Body of pancreas (tissue), 4 donors: ENCODE measurements at regions not wholly inside any gene's neighbourhood (a gene's known extent, or its start where the extent isn't known, plus 50 kb on each side); places are given as distances from the start of the nearest gene placed in this dataset.

Experiments used
- ATAC-seq: fragments of 150-250 bp; one replicate; pipeline ENCODE4 v1.9.1; 2016
- DNase-seq, 4 donors: peaks; one replicate each; pipeline ENCODE4 v3.0.0-alpha.2; 2019
- H3K27ac ChIP-seq, 4 donors: fragments of 200-600 bp; sonication (generic); 1 replicate in 3 of 4; 2 replicates in 1 of 4; pipeline versions ENCODE4 v1.5.1 to v1.6.1; 2016 to 2019; ENCODE audit warnings: mild to moderate bottlenecking in 1 of 4, mixed read lengths in 1 of 4, moderate library complexity in 1 of 4
- H3K27me3 ChIP-seq, 2 donors: fragments of 200-600 bp; sonication (generic); one replicate each; pipeline ENCODE4 v1.6.0; 2016; ENCODE audit warnings: mild to moderate bottlenecking in 1 of 2
- H3K36me3 ChIP-seq, 2 donors: fragments of 200-600 bp; sonication (generic); replicated peaks in 1 of 2; 2 replicates each; pipeline ENCODE4 v1.5.1; 2016; ENCODE audit warnings: low read depth in 2 of 2; ENCODE audit not compliant: insufficient read depth in 1 of 2
- H3K4me1 ChIP-seq: fragments of 200-600 bp; sonication (generic); one replicate; pipeline ENCODE4 v1.6.0; 2016
- H3K4me3 ChIP-seq, 2 donors: fragments of 200-600 bp; sonication (generic); 1 replicate in 1 of 2; 2 replicates in 1 of 2; pipeline ENCODE4 v1.5.1; 2016 to 2019
- H3K9me3 ChIP-seq, 3 donors: fragments of 200-600 bp; sonication (generic); 1 replicate in 2 of 3; 2 replicates in 1 of 3; pipeline ENCODE4 v1.5.1; 2016
- CTCF ChIP-seq, 7 experiments: fragments of 450-650 bp in 4 of 7; fragments of 200-600 bp in 3 of 7; sonication (generic) in 3 of 7; IDR thresholded peaks; one replicate each; pipeline ENCODE4 v1.5.1; 2016 to 2019; ENCODE audit warnings: antibody characterized with exemption in 7 of 7
- POLR2A ChIP-seq, 3 donors: fragments of 450-650 bp; IDR thresholded peaks; one replicate each; pipeline ENCODE4 v1.6.1; 2016; ENCODE audit warnings: antibody characterized with exemption in 3 of 3, mild to moderate bottlenecking in 2 of 3
- WGBS, 2 donors: methylation state at CpG; one replicate each; pipeline ENCODE4 v1.1.5; 2017; 5-methylcytosine and 5-hydroxymethylcytosine counted together
- intact Hi-C: fragments of 100-400 bp; cut with DNase I; formaldehyde crosslinking; loops from one replicate; pipeline ENCODE4 v1.15.1; 2023

- no peaks in the 10 kb centered on the region for H3K36me3 ChIP-seq
- no peak for DNase-seq
- no peak for ATAC-seq
- 64 to 70% methylated on average over 5 to 9 of the region's 9 CpGs for WGBS, 2 donors
- no peak for TF ChIP-seq CTCF (IDR thresholded peaks at IDR 0.05)
- TF ChIP-seq POLR2A (IDR thresholded peaks at IDR 0.05): no peak
- H3K4me3 ChIP-seq: no peak overlapping the region
- H3K27ac ChIP-seq: no peak overlapping the region
- intact Hi-C loops: no loop called here
- H3K4me1 ChIP-seq: no peaks in the 10 kb centered on the region
- H3K27me3 ChIP-seq: no peaks in the 10 kb centered on the region
- H3K9me3 ChIP-seq: no peaks in the 10 kb centered on the region
Observed at GRCh38 chr5:14054965-14055963, 87.9 kb upstream of the TRIO start.

GRCh38 chr5:14054111-14054854 is 88.9 kb upstream of the TRIO start:
- intact Hi-C loops: no loop called here
- WGBS, 2 donors: 82% methylated on average over 9 of the region's 9 CpGs
- Histone ChIP-seq H3K4me1 (no peaks in the 10 kb centered on the region), H3K27me3 (no peaks in the 10 kb centered on the region), H3K27ac (no peak overlapping the region), H3K36me3 (no peaks in the 10 kb centered on the region), H3K9me3 (no peaks in the 10 kb centered on the region), H3K4me3 (no peak overlapping the region)
- no peak for ATAC-seq
- no peak for DNase-seq
- no peak for TF ChIP-seq CTCF (IDR thresholded peaks at IDR 0.05)
- no peak for TF ChIP-seq POLR2A (IDR thresholded peaks at IDR 0.05)

- Histone ChIP-seq H3K9me3 (no peaks in the 10 kb centered on the region), H3K36me3 (no peaks in the 10 kb centered on the region), H3K4me3 (no peak overlapping the region), H3K4me1 (no peaks in the 10 kb centered on the region), H3K27me3 (no peaks in the 10 kb centered on the region), H3K27ac (no peak overlapping the region)
- TF ChIP-seq POLR2A (IDR thresholded peaks at IDR 0.05) (no peak), CTCF (IDR thresholded peaks at IDR 0.05) (no peak)
- no peak for ATAC-seq
- no peak for DNase-seq
- WGBS, 2 donors: 48 to 54% methylated on average over 4 of the region's 4 CpGs
- intact Hi-C loops: no loop called here
Observed at GRCh38 chr5:14050821-14051220, 92.3 kb upstream of the TRIO start.

- ATAC-seq: no peak
- Histone ChIP-seq H3K9me3 (no peaks in the 10 kb centered on the region), H3K4me3 (no peak overlapping the region), H3K36me3 (no peaks in the 10 kb centered on the region), H3K4me1 (no peaks in the 10 kb centered on the region), H3K27ac (no peak overlapping the region), H3K27me3 (no peaks in the 10 kb centered on the region)
- no peak for TF ChIP-seq POLR2A (IDR thresholded peaks at IDR 0.05)
- no peak for TF ChIP-seq CTCF (IDR thresholded peaks at IDR 0.05)
- intact Hi-C loops: no loop called here
- DNase-seq: no peak
Observed at GRCh38 chr5:14048434-14048833, 94.7 kb upstream of the TRIO start.
